HEK293 (cell line): ENCODE measurements at regions not wholly inside any gene's neighbourhood (a gene's known extent, or its start where the extent isn't known, plus 50 kb on each side); places are given as distances from the start of the nearest gene placed in this dataset.

Source experiments
- CTCF ChIA-PET: fragments of 350-600 bp; formaldehyde crosslinking; extraction: SDS; loops from one replicate; lab custom pipeline; 2021; ENCODE audit warnings: antibody characterized with exemption; lab: Yijun Ruan, JAX
- POLR2A ChIA-PET: fragments of 300-600 bp; formaldehyde crosslinking; extraction: SDS; loops from one replicate; lab custom pipeline; 2020; ENCODE audit warnings: antibody characterized with exemption, inconsistent platforms; lab: Yijun Ruan, JAX
- H3K27ac ChIP-seq: fragments of 200-500 bp; sonication (Bioruptor generic); 2 replicates; pipeline ENCODE4 v1.5.1; 2014; ENCODE audit warnings: low read depth, low read length, control low read depth, inconsistent platforms; ENCODE audit errors: extremely low read depth
- H3K36me3 ChIP-seq, 2 experiments: fragments of 200-500 bp in 1 of 2; sonication (Bioruptor generic) in 1 of 2; 1 replicate in 1 of 2; 2 replicates in 1 of 2; pipeline ENCODE4 v1.5.1; 2014 to 2017; ENCODE audit warnings: inconsistent platforms in 2 of 2, low read length in 2 of 2; ENCODE audit not compliant: control insufficient read depth in 2 of 2, insufficient read depth in 1 of 2
- H3K4me1 ChIP-seq: fragments of 200-500 bp; sonication (Bioruptor generic); 2 replicates; pipeline ENCODE4 v1.5.1; 2014; ENCODE audit warnings: mild to moderate bottlenecking, low read length, inconsistent platforms; ENCODE audit not compliant: control insufficient read depth, insufficient read depth
- H3K4me3 ChIP-seq: 2 replicates; pipeline ENCODE4 v1.5.1; 2011; ENCODE audit warnings: low read depth, mild to moderate bottlenecking, control low read depth, low read length, moderate library complexity
- H3K9me3 ChIP-seq: fragments of 200-500 bp; sonication (Bioruptor generic); 2 replicates; pipeline ENCODE4 v1.5.1; 2014; ENCODE audit warnings: low read depth, low read length, inconsistent platforms; ENCODE audit not compliant: control insufficient read depth, insufficient read depth
- BCL11A ChIP-seq: fragments of 450-650 bp; formaldehyde crosslinking; IDR thresholded peaks from 2 replicates; pipeline ENCODE4 v1.5.1; 2016; ENCODE audit warnings: low read depth, missing biosample characterization, missing genetic modification characterization
- HOXD13 ChIP-seq: sonication (generic); formaldehyde crosslinking; IDR thresholded peaks from 2 replicates; pipeline ENCODE4 v1.8.0; 2022; ENCODE audit warnings: missing genetic modification reagents, borderline replicate concordance
- IKZF3 ChIP-seq: fragments of 450-650 bp; IDR thresholded peaks from 2 replicates; pipeline ENCODE4 v1.5.0; 2018; ENCODE audit warnings: missing biosample characterization, mild to moderate bottlenecking, missing genetic modification characterization, moderate library complexity
- KLF16 ChIP-seq: fragments of 450-650 bp; formaldehyde crosslinking; IDR thresholded peaks from 2 replicates; pipeline ENCODE4 v1.5.1; 2017; ENCODE audit warnings: missing biosample characterization, missing genetic modification characterization
- REST ChIP-seq: fragments of 450-650 bp; formaldehyde crosslinking; IDR thresholded peaks from 2 replicates; pipeline ENCODE4 v1.5.1; 2016; ENCODE audit warnings: missing biosample characterization, missing genetic modification characterization
- YY1 ChIP-seq: fragments of 450-650 bp; formaldehyde crosslinking; IDR thresholded peaks from 2 replicates; pipeline ENCODE4 v1.5.1; 2018; ENCODE audit warnings: missing biosample characterization, missing genetic modification characterization
- ZEB2 ChIP-seq: fragments of 450-650 bp; formaldehyde crosslinking; IDR thresholded peaks from 2 replicates; pipeline ENCODE4 v1.5.1; 2016; ENCODE audit warnings: missing biosample characterization, missing genetic modification characterization
- ZFP41 ChIP-seq: fragments of 450-650 bp; formaldehyde crosslinking; IDR thresholded peaks from 2 replicates; pipeline ENCODE4 v1.5.1; 2016; ENCODE audit warnings: missing biosample characterization, missing genetic modification characterization, borderline replicate concordance
- ZNF10 ChIP-seq: fragments of 450-650 bp; formaldehyde crosslinking; IDR thresholded peaks from 2 replicates; pipeline ENCODE4 v1.5.1; 2017; ENCODE audit warnings: missing biosample characterization, missing genetic modification characterization
- ZNF112 ChIP-seq: fragments of 450-650 bp; formaldehyde crosslinking; IDR thresholded peaks from 2 replicates; pipeline ENCODE4 v1.5.0; 2017; ENCODE audit warnings: missing biosample characterization, missing genetic modification characterization
- ZNF133 ChIP-seq: fragments of 450-650 bp; formaldehyde crosslinking; IDR thresholded peaks from 2 replicates; pipeline ENCODE4 v1.5.1; 2016; ENCODE audit warnings: missing biosample characterization, missing genetic modification characterization
- ZNF146 ChIP-seq: fragments of 450-650 bp; formaldehyde crosslinking; IDR thresholded peaks from 2 replicates; pipeline ENCODE4 v1.5.1; 2016; ENCODE audit warnings: missing biosample characterization, missing genetic modification characterization
- ZNF175 ChIP-seq: fragments of 450-650 bp; formaldehyde crosslinking; IDR thresholded peaks from 2 replicates; pipeline ENCODE4 v1.5.1; 2016; ENCODE audit warnings: missing biosample characterization, missing genetic modification characterization
- ZNF2 ChIP-seq: fragments of 450-650 bp; formaldehyde crosslinking; IDR thresholded peaks from 2 replicates; pipeline ENCODE4 v1.5.1; 2016; ENCODE audit warnings: missing biosample characterization, missing genetic modification characterization
- ZNF214 ChIP-seq: fragments of 450-650 bp; formaldehyde crosslinking; IDR thresholded peaks from 2 replicates; pipeline ENCODE4 v1.5.1; 2017; ENCODE audit warnings: missing biosample characterization, mild to moderate bottlenecking, missing genetic modification characterization, borderline replicate concordance
- ZNF280C ChIP-seq: fragments of 450-650 bp; formaldehyde crosslinking; IDR thresholded peaks from 2 replicates; pipeline ENCODE4 v1.5.1; 2016; ENCODE audit warnings: missing biosample characterization, missing genetic modification characterization
- ZNF292 ChIP-seq: fragments of 450-650 bp; formaldehyde crosslinking; IDR thresholded peaks from 2 replicates; pipeline ENCODE4 v1.5.1; 2016; ENCODE audit warnings: low read depth, missing biosample characterization, missing genetic modification characterization, borderline replicate concordance
- ZNF416 ChIP-seq: fragments of 450-650 bp; formaldehyde crosslinking; IDR thresholded peaks from 2 replicates; pipeline ENCODE4 v1.5.1; 2016; ENCODE audit warnings: missing biosample characterization, missing genetic modification characterization
- ZNF48 ChIP-seq: fragments of 450-650 bp; formaldehyde crosslinking; IDR thresholded peaks from 2 replicates; pipeline ENCODE4 v1.5.1; 2016; ENCODE audit warnings: missing biosample characterization, missing genetic modification characterization
- ZNF501 ChIP-seq: fragments of 450-650 bp; formaldehyde crosslinking; IDR thresholded peaks from 2 replicates; pipeline ENCODE4 v1.5.1; 2016; ENCODE audit warnings: missing biosample characterization, missing genetic modification characterization
- ZNF600 ChIP-seq: fragments of 450-650 bp; formaldehyde crosslinking; IDR thresholded peaks from 2 replicates; pipeline ENCODE4 v1.5.1; 2016; ENCODE audit warnings: missing biosample characterization, missing genetic modification characterization
- ZNF623 ChIP-seq: fragments of 450-650 bp; formaldehyde crosslinking; IDR thresholded peaks from 2 replicates; pipeline ENCODE4 v1.5.1; 2016; ENCODE audit warnings: missing biosample characterization, missing genetic modification characterization
- ZNF658 ChIP-seq: fragments of 450-650 bp; formaldehyde crosslinking; IDR thresholded peaks from 2 replicates; pipeline ENCODE4; 2016; ENCODE audit warnings: missing biosample characterization, missing genetic modification characterization
- ZNF677 ChIP-seq: fragments of 450-650 bp; IDR thresholded peaks from 2 replicates; pipeline ENCODE4 v1.5.0; 2018; ENCODE audit warnings: missing biosample characterization, mild to moderate bottlenecking, missing genetic modification characterization, moderate library complexity
- ZNF777 ChIP-seq: fragments of 450-650 bp; formaldehyde crosslinking; IDR thresholded peaks from 2 replicates; pipeline ENCODE4 v1.5.1; 2017; ENCODE audit warnings: missing biosample characterization, missing genetic modification characterization, borderline replicate concordance
- TF ChIP-seq, protein P1 (sequence below): fragments of 450-650 bp; formaldehyde crosslinking; IDR thresholded peaks from 2 replicates; pipeline ENCODE4 v1.5.1; 2016; ENCODE audit warnings: missing biosample characterization, missing genetic modification characterization
- TF ChIP-seq, protein P2 (sequence below): fragments of 450-650 bp; formaldehyde crosslinking; IDR thresholded peaks from 2 replicates; pipeline ENCODE4 v1.5.1; 2016; ENCODE audit warnings: missing biosample characterization, missing genetic modification characterization

- POLR2A ChIA-PET = no interaction called here
- H3K4me3 ChIP-seq = no peak overlapping the region
- H3K27ac ChIP-seq = no peak overlapping the region
- no peaks in the 10 kb centered on the region for H3K9me3 ChIP-seq
- CTCF ChIA-PET = no interaction called here
- H3K36me3 ChIP-seq = no peaks in the 10 kb centered on the region
- TF ChIP-seq ZNF214 (tag by site-specific recombination) (no peak), BCL11A (tag by site-specific recombination) (no peak), ZNF623 (tag by site-specific recombination) (no peak), ZNF677 (tag by site-specific recombination) (no peak), ZNF146 (tag by site-specific recombination) (no peak), ZNF112 (tag by site-specific recombination) (no peak), ZFP41 (tag by site-specific recombination) (no peak), ZNF600 (no peak), ZNF292 (tag by site-specific recombination) (no peak), ZNF133 (tag by site-specific recombination) (no peak), ZNF48 (tag by site-specific recombination) (no peak), ZNF658 (tag by site-specific recombination) (no peak), ZNF10 (no peak), ZEB2 (tag by site-specific recombination) (no peak), ZNF416 (tag by site-specific recombination) (no peak), ZNF2 (no peak), HOXD13 (CRISPR knock-in tag) (no peak)
- TF ChIP-seq, protein P1, sequence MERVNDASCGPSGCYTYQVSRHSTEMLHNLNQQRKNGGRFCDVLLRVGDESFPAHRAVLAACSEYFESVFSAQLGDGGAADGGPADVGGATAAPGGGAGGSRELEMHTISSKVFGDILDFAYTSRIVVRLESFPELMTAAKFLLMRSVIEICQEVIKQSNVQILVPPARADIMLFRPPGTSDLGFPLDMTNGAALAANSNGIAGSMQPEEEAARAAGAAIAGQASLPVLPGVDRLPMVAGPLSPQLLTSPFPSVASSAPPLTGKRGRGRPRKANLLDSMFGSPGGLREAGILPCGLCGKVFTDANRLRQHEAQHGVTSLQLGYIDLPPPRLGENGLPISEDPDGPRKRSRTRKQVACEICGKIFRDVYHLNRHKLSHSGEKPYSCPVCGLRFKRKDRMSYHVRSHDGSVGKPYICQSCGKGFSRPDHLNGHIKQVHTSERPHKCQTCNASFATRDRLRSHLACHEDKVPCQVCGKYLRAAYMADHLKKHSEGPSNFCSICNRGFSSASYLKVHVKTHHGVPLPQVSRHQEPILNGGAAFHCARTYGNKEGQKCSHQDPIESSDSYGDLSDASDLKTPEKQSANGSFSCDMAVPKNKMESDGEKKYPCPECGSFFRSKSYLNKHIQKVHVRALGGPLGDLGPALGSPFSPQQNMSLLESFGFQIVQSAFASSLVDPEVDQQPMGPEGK (tag by site-specific recombination) = no peak
- H3K4me1 ChIP-seq = no peaks in the 10 kb centered on the region
Measured at GRCh38 chr10:120300513-120300912, 156.5 kb upstream of the PLPP4 start.

DNA sequence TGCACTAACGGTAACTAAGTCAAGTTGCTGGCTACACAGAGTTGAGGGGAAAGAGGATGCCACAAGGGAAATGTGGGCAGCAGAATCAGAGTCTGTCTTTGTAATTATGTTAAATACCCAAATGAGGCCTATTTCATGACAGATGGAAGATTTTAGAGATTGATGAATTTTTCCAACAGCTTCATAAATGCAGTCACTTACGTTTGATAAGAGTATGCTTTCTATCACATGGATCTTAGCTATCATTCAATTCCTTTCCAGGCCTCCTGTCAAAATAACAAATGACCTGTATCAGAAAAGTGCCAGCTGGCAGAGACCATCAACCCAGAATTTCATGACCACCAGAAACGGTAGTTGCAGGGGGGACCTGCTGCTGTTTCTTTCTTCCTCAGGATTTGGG, 148.4 kb upstream of the PLPP4 start:
- Histone ChIP-seq H3K4me3 (no peak overlapping the region), H3K36me3 (no peaks in the 10 kb centered on the region), H3K9me3 (no peaks in the 10 kb centered on the region), H3K27ac (no peak overlapping the region), H3K4me1 (no peaks in the 10 kb centered on the region)
- ChIA-PET CTCF (no interaction called here), POLR2A (no interaction called here)
- TF ChIP-seq KLF16 (tag by site-specific recombination) (no peak), ZNF280C (tag by site-specific recombination) (no peak), ZNF175 (tag by site-specific recombination) (no peak), IKZF3 (tag by site-specific recombination) (no peak), ZNF501 (no peak), YY1 (no peak), REST (tag by site-specific recombination) (no peak), ZNF777 (no peak)
- TF ChIP-seq, protein P1 (tag by site-specific recombination) = no peak
- TF ChIP-seq, protein P2, sequence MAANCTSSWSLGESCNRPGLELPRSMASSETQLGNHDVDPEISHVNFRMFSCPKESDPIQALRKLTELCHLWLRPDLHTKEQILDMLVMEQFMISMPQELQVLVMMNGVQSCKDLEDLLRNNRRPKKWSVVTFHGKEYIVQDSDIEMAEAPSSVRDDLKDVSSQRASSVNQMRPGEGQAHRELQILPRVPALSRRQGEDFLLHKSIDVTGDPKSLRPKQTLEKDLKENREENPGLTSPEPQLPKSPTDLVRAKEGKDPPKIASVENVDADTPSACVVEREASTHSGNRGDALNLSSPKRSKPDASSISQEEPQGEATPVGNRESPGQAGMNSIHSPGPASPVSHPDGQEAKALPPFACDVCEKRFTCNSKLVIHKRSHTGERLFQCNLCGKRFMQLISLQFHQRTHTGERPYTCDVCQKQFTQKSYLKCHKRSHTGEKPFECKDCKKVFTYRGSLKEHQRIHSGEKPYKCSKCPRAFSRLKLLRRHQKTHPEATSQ (tag by site-specific recombination) = no peak
